Heart right ventricle (tissue), 16 donors: ENCODE measurements at regions not wholly inside any gene's neighbourhood (a gene's known extent, or its start where the extent isn't known, plus 50 kb on each side); places are given as distances from the start of the nearest gene placed in this dataset.
"Not testable (repeated sequence)": the region's sequence is repeated elsewhere in the genome, so short reads cannot be mapped to it uniquely, and the experiment has no call there.

ENCODE experiments used
- ATAC-seq, 8 donors: fragments of 200-7000 bp; cut with Tn5 transposase; one replicate each; pipeline ENCODE4 v1.9.1; 2020; ENCODE audit warnings: mild to moderate bottlenecking in 8 of 8, moderate library complexity in 8 of 8, moderate number of reproducible peaks in 1 of 8
- DNase-seq, 2 donors: peaks; one replicate each; pipeline ENCODE4 v3.0.0-alpha.2; 2020
- H3K27ac ChIP-seq, 10 donors: fragments of 200-600 bp; sonication (generic) in 2 of 10; one replicate each; pipeline versions ENCODE4 v1.5.0 to v1.8.0; 2020 to 2022; ENCODE audit warnings: mild to moderate bottlenecking in 3 of 10
- H3K27me3 ChIP-seq, 7 donors: fragments of 200-600 bp; one replicate each; pipeline ENCODE4 v1.8.0; 2021 to 2022; ENCODE audit warnings: mild to moderate bottlenecking in 2 of 7
- H3K36me3 ChIP-seq, 9 donors: fragments of 200-600 bp; sonication (generic) in 1 of 9; one replicate each; pipeline versions ENCODE4 v1.5.0 to v1.8.0; 2020 to 2022; ENCODE audit warnings: mild to moderate bottlenecking in 2 of 9
- H3K4me1 ChIP-seq, 9 donors: fragments of 200-600 bp; sonication (generic) in 1 of 9; one replicate each; pipeline versions ENCODE4 v1.5.0 to v1.8.0; 2020 to 2022; ENCODE audit warnings: mild to moderate bottlenecking in 4 of 9
- H3K4me3 ChIP-seq, 10 donors: fragments of 200-600 bp; sonication (generic) in 2 of 10; one replicate each; pipeline versions ENCODE4 v1.5.0 to v1.8.0; 2020 to 2022; ENCODE audit warnings: mild to moderate bottlenecking in 7 of 10, moderate library complexity in 2 of 10
- H3K9me3 ChIP-seq, 11 donors: fragments of 200-600 bp in 10 of 11; sonication (generic) in 2 of 11; one replicate each; pipeline versions ENCODE4 v1.5.0 to v1.8.0; 2013 to 2022; ENCODE audit warnings: mild to moderate bottlenecking in 2 of 11, control low read depth in 1 of 11, moderate library complexity in 1 of 11
- WGBS, 2 donors: extraction: QIAGEN DNeasy Blood & Tissue Kit; methylation state at CpG; one replicate each; pipeline ENCODE4 v1.1.7; 2013; ENCODE audit warnings: inconsistent platforms in 1 of 2; 5-methylcytosine and 5-hydroxymethylcytosine counted together
- intact Hi-C, 10 donors: fragments of 100-400 bp; cut with DNase I; formaldehyde crosslinking; loops; one replicate each; pipeline versions ENCODE4 v1.11.1 to v1.14.2; 2022
- TF ChIP-seq, protein P1 (sequence below), 9 donors: fragments of 200-600 bp; sonication (generic) in 2 of 9; IDR thresholded peaks; one replicate each; pipeline versions ENCODE4 v1.5.0 to v1.8.0; 2021 to 2022; ENCODE audit warnings: antibody characterized with exemption in 9 of 9, mild to moderate bottlenecking in 5 of 9, moderate library complexity in 1 of 9
- donor health status: Arrhythmogenic right ventricular cardiomyopathy.
- donor health status: ischemic (EF 13 %, LVEDD 7.1; RV severe dilation, severe dysfunction).
- donor health status: healthy with polysubstance abuse.
- donor health status: DM: no; HTN: yes; CAD: no.
- donor health status: DM: no; HTN: no; CAD: no.
- donor health status: ischemic (EF 25% LVEDD 6.9; RV normal size, moderate dysfunction).
- donor health status: ischemic (EF 25% LVEDD 5.7; RV mildly dilated, moderate dysfunction).
- donor health status: healthy.
- donor health status: DM: yes; HTN: yes; CAD: no.
- donor health status: Ischemic cardiomyopathy.
- donor health status: ischemic (EF 35%, LVEDD 5.7; RV mildly dilated, moderate dysfunction).
- donor health status: nonischemic (EF 11% LVEDD 7.7; RV severe dilation, severe dysfunction).
- donor health status: DM: yes; HTN: yes; CAD: no.
- donor health status: PGD.
- donor health status: ischemic (EF 29% LVEDD 5.4; RV normal size, mild dysfunction).
- donor health status: nonischemic (EF 23%, LVEDD 6.1; RV moderate dilation, normal function).

DNA sequence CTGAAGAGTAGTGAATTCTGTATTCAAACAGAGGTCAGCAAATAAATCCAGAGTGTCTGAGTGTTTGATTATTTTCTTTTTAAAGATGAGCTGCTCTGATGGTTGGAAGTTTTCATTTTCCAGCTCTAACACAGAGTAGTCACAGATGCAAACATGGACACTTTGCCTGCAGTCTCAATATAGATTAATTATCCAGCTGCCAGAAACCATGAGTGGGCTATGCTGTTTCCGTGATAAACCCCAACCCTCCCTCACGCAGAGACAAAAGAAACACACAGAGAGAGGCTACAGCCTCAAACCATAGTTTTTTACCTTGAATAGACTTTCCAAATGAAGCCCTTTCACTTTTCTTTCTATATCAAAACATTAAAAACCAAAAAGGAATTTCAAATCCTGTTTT, 884.7 kb downstream of the DIAPH3 start:
- WGBS, 2 donors: 40 to 49% methylated on average over 2 of the region's 2 CpGs
- no peaks in the 10 kb centered on the region for H3K27me3 ChIP-seq
- intact Hi-C loops: no loop called here
- H3K36me3 ChIP-seq: no peaks in the 10 kb centered on the region
- TF ChIP-seq, protein P1, sequence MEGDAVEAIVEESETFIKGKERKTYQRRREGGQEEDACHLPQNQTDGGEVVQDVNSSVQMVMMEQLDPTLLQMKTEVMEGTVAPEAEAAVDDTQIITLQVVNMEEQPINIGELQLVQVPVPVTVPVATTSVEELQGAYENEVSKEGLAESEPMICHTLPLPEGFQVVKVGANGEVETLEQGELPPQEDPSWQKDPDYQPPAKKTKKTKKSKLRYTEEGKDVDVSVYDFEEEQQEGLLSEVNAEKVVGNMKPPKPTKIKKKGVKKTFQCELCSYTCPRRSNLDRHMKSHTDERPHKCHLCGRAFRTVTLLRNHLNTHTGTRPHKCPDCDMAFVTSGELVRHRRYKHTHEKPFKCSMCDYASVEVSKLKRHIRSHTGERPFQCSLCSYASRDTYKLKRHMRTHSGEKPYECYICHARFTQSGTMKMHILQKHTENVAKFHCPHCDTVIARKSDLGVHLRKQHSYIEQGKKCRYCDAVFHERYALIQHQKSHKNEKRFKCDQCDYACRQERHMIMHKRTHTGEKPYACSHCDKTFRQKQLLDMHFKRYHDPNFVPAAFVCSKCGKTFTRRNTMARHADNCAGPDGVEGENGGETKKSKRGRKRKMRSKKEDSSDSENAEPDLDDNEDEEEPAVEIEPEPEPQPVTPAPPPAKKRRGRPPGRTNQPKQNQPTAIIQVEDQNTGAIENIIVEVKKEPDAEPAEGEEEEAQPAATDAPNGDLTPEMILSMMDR (IDR thresholded peaks at IDR 0.05): no peak
- no peak overlapping the region for H3K4me3 ChIP-seq
- no peaks in the 10 kb centered on the region for H3K9me3 ChIP-seq
- H3K27ac ChIP-seq: no peak overlapping the region
- DNase-seq (no peak), ATAC-seq (no peak)
- no peaks in the 10 kb centered on the region for H3K4me1 ChIP-seq

DNA sequence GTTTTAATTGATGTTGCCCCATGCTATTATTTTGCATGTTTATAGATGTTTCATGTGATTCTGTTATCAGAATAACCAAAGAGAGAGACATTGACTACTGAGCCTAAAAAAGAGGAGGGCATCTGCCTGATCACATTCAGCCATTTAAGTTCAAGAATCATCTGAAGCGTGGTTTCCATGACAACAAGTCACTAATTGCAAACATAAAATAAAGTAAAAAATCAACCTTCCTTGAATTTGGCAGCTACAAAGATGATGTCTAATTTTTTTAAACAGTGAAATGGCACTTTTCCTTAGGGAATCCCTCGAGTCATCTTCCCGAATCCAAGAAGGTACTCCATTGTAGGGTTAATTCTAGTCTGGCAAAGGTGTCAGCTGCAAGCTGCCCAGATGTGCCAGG, 884.2 kb downstream of the DIAPH3 start:
- no peaks in the 10 kb centered on the region for H3K4me1 ChIP-seq
- H3K9me3 ChIP-seq: no peaks in the 10 kb centered on the region
- H3K27me3 ChIP-seq: no peaks in the 10 kb centered on the region
- no peaks in the 10 kb centered on the region for H3K36me3 ChIP-seq
- TF ChIP-seq, protein P1 (IDR thresholded peaks at IDR 0.05): no peak
- H3K4me3 ChIP-seq: no peak overlapping the region
- no peak overlapping the region for H3K27ac ChIP-seq
- DNase-seq: no peak
- intact Hi-C loops: no loop called here
- 83 to 88% methylated on average over 3 of the region's 3 CpGs for WGBS, 2 donors
- ATAC-seq: no peak

DNA sequence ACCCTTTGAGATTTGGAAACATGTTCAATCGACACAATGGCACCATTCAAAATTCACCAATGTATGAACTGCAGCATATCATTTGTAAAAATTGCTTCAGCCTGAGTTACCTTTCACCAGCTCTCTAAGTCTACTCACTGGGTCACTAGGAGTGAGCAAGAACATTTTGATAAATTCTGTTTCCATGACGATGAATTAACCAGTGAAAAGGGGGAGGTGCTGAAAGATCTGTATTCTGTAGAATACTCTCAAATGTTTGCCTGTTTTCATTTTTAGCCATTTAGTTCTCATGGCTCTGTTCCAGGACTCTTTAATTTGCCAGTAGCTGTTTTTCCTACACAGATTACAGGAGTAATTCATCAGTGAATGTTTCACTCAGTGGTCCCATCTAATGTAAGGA, 883.4 kb downstream of the DIAPH3 start:
- H3K4me3 ChIP-seq: no peak overlapping the region
- H3K27me3 ChIP-seq: no peaks in the 10 kb centered on the region
- intact Hi-C loops: no loop called here
- no peaks in the 10 kb centered on the region for H3K36me3 ChIP-seq
- no peaks in the 10 kb centered on the region for H3K9me3 ChIP-seq
- WGBS, 2 donors: 65 to 74% methylated on average over 2 of the region's 2 CpGs
- ATAC-seq: no peak
- DNase-seq: no peak
- TF ChIP-seq, protein P1 (IDR thresholded peaks at IDR 0.05): no peak
- no peak overlapping the region for H3K27ac ChIP-seq
- H3K4me1 ChIP-seq: no peaks in the 10 kb centered on the region

DNA sequence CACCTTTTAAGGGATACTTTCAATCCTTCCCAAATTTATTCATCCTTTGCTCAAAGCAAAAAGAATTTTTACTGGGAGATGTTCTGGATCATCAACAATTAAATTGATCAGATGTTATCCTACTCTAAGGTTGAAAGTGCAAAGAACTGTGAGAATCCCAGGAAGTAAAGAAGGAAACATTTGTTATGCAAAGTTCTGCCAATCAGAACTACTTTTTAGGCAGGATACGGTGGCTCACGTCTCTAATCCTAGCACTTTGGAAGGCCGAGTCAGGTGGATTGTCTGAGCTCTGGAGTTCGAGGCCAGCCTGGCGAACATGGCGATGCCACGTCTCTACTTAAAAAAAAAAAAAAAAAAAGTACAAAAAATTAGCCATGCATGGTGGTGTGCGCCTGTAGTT, 882.3 kb downstream of the DIAPH3 start:
- H3K4me1 ChIP-seq: no peaks in the 10 kb centered on the region
- no peaks in the 10 kb centered on the region for H3K9me3 ChIP-seq
- H3K36me3 ChIP-seq: no peaks in the 10 kb centered on the region
- TF ChIP-seq, protein P1 (IDR thresholded peaks at IDR 0.05): no peak
- 94 to 99% methylated on average over 8 of the region's 8 CpGs for WGBS, 2 donors
- DNase-seq (no peak), ATAC-seq (no peak)
- intact Hi-C loops: no loop called here
- no peaks in the 10 kb centered on the region for H3K27me3 ChIP-seq
- no peak overlapping the region for H3K4me3 ChIP-seq
- H3K27ac ChIP-seq: no peak overlapping the region

DNA sequence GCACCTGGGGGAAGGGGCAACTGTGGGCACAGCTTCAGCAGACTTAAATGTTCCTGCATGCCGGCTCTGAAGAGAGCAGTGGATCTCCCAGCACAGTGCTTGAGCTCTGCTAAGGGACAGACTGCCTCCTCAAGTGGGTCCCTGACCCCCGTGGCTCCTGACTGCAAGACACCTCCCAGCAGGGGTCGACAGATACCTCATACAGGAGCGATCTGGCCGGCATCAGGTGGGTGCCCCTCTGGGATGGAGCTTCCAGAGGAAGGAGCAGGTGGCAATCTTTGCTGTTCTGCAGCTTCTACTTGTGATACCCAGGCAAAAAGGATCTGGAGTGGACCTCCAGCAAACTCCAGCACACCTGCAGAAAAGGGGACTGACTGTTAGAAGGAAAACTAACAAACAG, 871.5 kb downstream of the DIAPH3 start:
- H3K9me3 ChIP-seq: peaks cover 0 to 27% (median 0%) of the 10 kb centered on the region in 11 donors
- H3K36me3 ChIP-seq, intact Hi-C loops, H3K4me3 ChIP-seq, DNase-seq, H3K27me3 ChIP-seq, H3K27ac ChIP-seq, ATAC-seq, H3K4me1 ChIP-seq: not testable (repeated sequence)
- 86 to 94% methylated on average over 5 of the region's 5 CpGs for WGBS, 2 donors
